Neutrophil (primary cell): ENCODE measurements at regions not wholly inside any gene's neighbourhood (a gene's known extent, or its start where the extent isn't known, plus 50 kb on each side); places are given as distances from the start of the nearest gene placed in this dataset.

Experiments used
- H3K27ac ChIP-seq: fragments of 200-600 bp; sonication (generic); 2 replicates; pipeline ENCODE4 v1.5.1; 2016; ENCODE audit warnings: mild to moderate bottlenecking, moderate library complexity
- H3K27me3 ChIP-seq: fragments of 200-600 bp; sonication (generic); 2 replicates; pipeline ENCODE4 v1.6.0; 2016; ENCODE audit warnings: mild to moderate bottlenecking
- H3K36me3 ChIP-seq: fragments of 200-600 bp; sonication (generic); 2 replicates; pipeline ENCODE4 v1.5.1; 2017
- H3K4me1 ChIP-seq, 2 experiments: fragments of 200-600 bp in 1 of 2; sonication (generic) in 1 of 2; 1 replicate in 1 of 2; 2 replicates in 1 of 2; pipeline versions ENCODE4 v1.5.1 to v1.6.1; 2013 to 2016; ENCODE audit warnings: low read depth in 1 of 2, low read length in 1 of 2, mild to moderate bottlenecking in 1 of 2, moderate library complexity in 1 of 2; ENCODE audit not compliant: control insufficient read depth in 1 of 2, insufficient read depth in 1 of 2
- H3K4me3 ChIP-seq, 2 experiments: fragments of 200-600 bp in 1 of 2; sonication (generic) in 1 of 2; 1 replicate in 1 of 2; 2 replicates in 1 of 2; pipeline ENCODE4 v1.5.1; 2013 to 2016; ENCODE audit warnings: low read depth in 1 of 2, low read length in 1 of 2, mild to moderate bottlenecking in 1 of 2, moderate library complexity in 1 of 2
- H3K9me3 ChIP-seq: fragments of 200-600 bp; sonication (generic); 2 replicates; pipeline ENCODE4 v1.5.1; 2016
- TF ChIP-seq, protein P1 (sequence below): fragments of 200-600 bp; sonication (generic); IDR thresholded peaks from 2 replicates; pipeline ENCODE4 v1.5.1; 2016; ENCODE audit warnings: antibody characterized with exemption

DNA sequence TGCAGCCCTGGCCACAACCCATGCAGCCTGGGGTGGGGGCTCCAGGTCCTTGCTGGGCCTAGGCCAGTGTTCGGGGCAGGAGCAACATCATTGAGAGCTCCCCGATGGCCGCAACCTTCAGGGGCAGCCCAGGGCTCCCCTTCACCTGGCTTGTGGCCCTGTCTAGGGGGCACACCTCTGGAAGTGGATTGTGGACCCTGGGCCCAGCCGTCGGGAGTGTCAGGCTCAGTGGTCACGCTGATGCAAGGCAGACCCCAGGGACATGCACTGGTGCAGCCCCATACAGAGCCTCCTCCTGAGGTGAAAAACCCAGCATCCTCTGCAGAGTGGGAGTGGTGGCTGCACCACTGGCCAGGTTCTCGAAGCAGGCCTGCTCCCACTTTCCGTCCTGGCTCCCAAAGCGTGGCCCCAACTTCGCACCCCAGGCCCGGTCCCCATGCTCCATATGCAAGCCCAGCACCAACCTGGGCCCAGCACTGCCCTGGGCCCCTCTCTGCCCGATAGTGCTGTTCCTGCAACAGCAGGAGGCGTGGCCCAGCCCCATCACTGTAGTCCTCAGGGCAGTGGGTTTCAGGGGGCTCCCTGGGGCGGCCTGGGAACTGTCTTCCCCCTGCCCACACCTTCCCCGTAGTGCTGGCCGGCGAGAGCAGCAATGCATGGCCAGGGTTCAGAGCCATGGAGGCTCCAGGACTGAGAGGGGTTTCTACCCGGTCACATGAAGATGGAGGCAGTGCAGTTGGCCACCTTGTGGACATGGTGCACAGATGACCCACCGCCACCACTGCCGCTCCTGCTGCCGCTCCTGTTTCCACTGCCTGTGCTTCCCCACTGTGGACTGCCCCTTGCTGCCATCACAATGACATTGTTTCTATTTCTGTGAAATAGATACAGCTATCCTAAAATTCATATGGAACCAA is 303.9 kb upstream of the NRG3 start:
- Histone ChIP-seq H3K4me3 (no peak overlapping the region), H3K9me3 (no peaks in the 10 kb centered on the region), H3K27me3 (no peaks in the 10 kb centered on the region), H3K4me1 (no peaks in the 10 kb centered on the region), H3K27ac (no peak overlapping the region), H3K36me3 (no peaks in the 10 kb centered on the region)
- TF ChIP-seq, protein P1, sequence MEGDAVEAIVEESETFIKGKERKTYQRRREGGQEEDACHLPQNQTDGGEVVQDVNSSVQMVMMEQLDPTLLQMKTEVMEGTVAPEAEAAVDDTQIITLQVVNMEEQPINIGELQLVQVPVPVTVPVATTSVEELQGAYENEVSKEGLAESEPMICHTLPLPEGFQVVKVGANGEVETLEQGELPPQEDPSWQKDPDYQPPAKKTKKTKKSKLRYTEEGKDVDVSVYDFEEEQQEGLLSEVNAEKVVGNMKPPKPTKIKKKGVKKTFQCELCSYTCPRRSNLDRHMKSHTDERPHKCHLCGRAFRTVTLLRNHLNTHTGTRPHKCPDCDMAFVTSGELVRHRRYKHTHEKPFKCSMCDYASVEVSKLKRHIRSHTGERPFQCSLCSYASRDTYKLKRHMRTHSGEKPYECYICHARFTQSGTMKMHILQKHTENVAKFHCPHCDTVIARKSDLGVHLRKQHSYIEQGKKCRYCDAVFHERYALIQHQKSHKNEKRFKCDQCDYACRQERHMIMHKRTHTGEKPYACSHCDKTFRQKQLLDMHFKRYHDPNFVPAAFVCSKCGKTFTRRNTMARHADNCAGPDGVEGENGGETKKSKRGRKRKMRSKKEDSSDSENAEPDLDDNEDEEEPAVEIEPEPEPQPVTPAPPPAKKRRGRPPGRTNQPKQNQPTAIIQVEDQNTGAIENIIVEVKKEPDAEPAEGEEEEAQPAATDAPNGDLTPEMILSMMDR = no peak

DNA sequence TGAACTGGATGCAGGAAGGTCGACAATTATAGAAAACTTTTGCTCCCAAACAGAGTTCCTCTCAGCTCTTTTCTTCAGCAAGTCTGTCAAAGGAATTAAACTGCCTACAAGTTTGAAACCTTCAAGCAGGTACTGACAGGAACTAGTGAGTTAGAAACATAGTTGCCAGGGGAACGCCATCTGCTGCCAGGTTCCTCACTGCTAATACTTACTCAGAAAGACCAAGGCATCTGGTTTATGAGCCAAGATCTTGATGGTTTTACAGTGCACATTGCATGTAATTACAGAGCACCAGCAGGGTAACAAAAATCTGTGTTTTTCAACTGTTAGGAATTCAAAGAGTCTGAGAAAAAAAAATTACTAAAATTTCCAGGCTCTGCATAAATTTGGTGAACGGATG is 300.0 kb upstream of the NRG3 start:
- Histone ChIP-seq H3K27ac (no peak overlapping the region), H3K9me3 (no peaks in the 10 kb centered on the region), H3K4me1 (no peaks in the 10 kb centered on the region), H3K4me3 (no peak overlapping the region), H3K27me3 (no peaks in the 10 kb centered on the region), H3K36me3 (no peaks in the 10 kb centered on the region)
- TF ChIP-seq, protein P1 = no peak

DNA sequence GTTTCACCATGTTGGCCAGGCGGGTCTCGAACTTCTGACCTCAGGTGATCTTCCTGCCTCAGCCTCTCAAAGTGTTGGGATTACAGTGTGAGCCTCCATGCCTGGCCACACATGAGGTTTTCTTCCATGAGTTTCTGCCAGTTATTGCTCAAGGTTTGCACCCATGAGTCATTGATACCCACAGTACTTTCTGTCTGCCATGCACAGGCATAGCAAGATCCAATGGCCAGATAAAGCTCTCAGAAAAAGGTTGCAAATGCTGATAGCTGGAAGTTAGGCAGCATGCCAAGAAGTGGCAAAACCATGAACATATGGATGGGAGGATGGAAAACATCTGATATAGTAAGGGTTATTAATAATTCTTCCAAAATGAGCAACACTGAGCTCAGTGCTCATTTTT is 298.7 kb upstream of the NRG3 start:
- no peaks in the 10 kb centered on the region for H3K27me3 ChIP-seq
- H3K9me3 ChIP-seq = no peaks in the 10 kb centered on the region
- TF ChIP-seq, protein P1 = no peak
- H3K4me3 ChIP-seq = no peak overlapping the region
- no peaks in the 10 kb centered on the region for H3K36me3 ChIP-seq
- H3K4me1 ChIP-seq = no peaks in the 10 kb centered on the region
- no peak overlapping the region for H3K27ac ChIP-seq

DNA sequence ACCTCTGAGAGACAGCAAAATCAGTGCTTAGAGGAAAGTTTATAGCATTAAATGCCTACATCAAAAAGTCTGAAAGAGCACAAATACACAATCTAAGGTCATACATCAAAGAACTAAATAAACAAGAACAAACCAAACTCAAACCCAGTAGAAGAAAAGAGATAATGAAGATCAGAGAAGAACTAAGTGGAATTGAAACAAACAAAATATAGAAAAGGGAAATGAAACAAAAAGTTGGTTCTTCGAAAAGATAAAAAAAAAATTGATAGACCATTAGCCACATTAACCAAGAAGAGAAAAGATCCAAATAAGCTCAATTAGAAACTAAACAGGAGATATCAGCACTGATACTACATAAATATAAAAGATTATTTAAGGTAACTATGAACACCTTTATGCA is 280.0 kb upstream of the NRG3 start:
- no peaks in the 10 kb centered on the region for H3K36me3 ChIP-seq
- no peaks in the 10 kb centered on the region for H3K27me3 ChIP-seq
- TF ChIP-seq, protein P1 = no peak
- H3K4me1 ChIP-seq = no peaks in the 10 kb centered on the region
- H3K4me3 ChIP-seq = no peak overlapping the region
- no peak overlapping the region for H3K27ac ChIP-seq
- H3K9me3 ChIP-seq = no peaks in the 10 kb centered on the region

DNA sequence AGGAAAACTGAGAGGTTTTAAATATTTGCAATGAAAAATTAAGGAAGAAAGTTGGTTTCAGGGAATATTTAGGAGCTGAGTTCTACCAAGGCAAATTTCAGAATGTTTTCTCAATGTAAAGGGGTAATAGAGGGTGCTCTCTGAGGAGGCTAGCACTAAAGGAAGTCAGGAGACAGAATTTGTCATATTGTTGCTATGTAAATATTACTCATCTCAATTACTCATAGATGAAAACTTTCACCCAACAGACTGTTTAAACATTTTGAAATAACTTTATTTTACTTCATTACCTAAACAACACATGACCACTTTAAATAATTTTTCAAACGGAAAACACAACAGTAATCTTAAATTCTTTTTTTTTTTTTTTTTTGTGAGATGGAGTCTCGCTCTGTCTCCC is 274.8 kb upstream of the NRG3 start:
- Histone ChIP-seq H3K9me3 (no peaks in the 10 kb centered on the region), H3K4me1 (no peaks in the 10 kb centered on the region), H3K36me3 (no peaks in the 10 kb centered on the region), H3K27me3 (no peaks in the 10 kb centered on the region), H3K4me3 (no peak overlapping the region), H3K27ac (no peak overlapping the region)
- TF ChIP-seq, protein P1 = no peak
